ENCODE measurements at regions not wholly inside any gene's neighbourhood (a gene's known extent, or its start where the extent isn't known, plus 50 kb on each side); places are given as distances from the start of the nearest gene placed in this dataset.

DNA sequence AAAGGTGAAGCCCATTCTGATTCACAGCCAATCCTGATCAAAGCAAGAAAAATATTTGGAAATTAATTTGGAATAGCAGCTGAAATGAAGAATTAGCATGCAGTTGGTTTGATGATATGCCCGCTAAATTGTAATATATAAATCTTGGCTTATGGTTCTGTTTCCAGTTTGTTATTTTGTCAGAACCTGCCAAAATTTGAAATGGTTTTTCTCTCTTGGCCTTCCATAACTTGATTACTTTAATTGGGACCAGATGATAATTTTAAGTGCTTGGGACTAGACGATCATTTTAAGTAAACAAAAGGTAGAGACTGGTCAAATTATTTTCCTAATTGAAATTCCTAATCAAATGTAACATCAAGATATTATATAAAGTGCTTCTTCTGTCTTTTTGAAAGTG lies 842.4 kb downstream of the TBL1XR1 start:
- TF ChIP-seq, protein P1, sequence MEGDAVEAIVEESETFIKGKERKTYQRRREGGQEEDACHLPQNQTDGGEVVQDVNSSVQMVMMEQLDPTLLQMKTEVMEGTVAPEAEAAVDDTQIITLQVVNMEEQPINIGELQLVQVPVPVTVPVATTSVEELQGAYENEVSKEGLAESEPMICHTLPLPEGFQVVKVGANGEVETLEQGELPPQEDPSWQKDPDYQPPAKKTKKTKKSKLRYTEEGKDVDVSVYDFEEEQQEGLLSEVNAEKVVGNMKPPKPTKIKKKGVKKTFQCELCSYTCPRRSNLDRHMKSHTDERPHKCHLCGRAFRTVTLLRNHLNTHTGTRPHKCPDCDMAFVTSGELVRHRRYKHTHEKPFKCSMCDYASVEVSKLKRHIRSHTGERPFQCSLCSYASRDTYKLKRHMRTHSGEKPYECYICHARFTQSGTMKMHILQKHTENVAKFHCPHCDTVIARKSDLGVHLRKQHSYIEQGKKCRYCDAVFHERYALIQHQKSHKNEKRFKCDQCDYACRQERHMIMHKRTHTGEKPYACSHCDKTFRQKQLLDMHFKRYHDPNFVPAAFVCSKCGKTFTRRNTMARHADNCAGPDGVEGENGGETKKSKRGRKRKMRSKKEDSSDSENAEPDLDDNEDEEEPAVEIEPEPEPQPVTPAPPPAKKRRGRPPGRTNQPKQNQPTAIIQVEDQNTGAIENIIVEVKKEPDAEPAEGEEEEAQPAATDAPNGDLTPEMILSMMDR (conservative IDR thresholded peaks at IDR 0.05; ENCODE audit: low read length): no peak
- no peak for TF ChIP-seq EZH2phosphoT487 (IDR thresholded peaks at IDR 0.05; ENCODE audit: borderline replicate concordance, low read depth, low read length)
